PC-9 (cell line): ENCODE measurements at regions not wholly inside any gene's neighbourhood (a gene's known extent, or its start where the extent isn't known, plus 50 kb on each side); places are given as distances from the start of the nearest gene placed in this dataset.
"Not testable (repeated sequence)": the region's sequence is repeated elsewhere in the genome, so short reads cannot be mapped to it uniquely, and the experiment has no call there.

Experiments used
- BruUV-seq: library from RNA; stranded (reverse); fragments of 400-500 nt; replicated peaks from 2 replicates; lab custom pipeline; 2021; lab: Mats Ljungman, UMichigan
- CTCF ChIA-PET: fragments of 300-600 bp; sonication (Branson Sonifier 250); formaldehyde crosslinking; loops from one replicate; lab custom pipeline; 2022; ENCODE audit warnings: antibody characterized with exemption; lab: Charles Lee
- POLR2A ChIA-PET: fragments of 300-600 bp; sonication (Branson Sonifier 250); formaldehyde crosslinking; loops from one replicate; lab custom pipeline; 2022; ENCODE audit warnings: antibody characterized with exemption; ENCODE audit not compliant: unreplicated experiment; lab: Charles Lee
- DNase-seq, 2 experiments: peaks; one replicate each; pipeline versions ENCODE4 v3.0.0 to v3.0.0-alpha.2; 2015 to 2022; ENCODE audit warnings: mixed read lengths in 1 of 2
- H2AFZ ChIP-seq: fragments of 200-600 bp; sonication (generic); 2 replicates; pipeline ENCODE4 v1.8.1; 2017; ENCODE audit warnings: antibody characterized with exemption
- H3F3A ChIP-seq: fragments of 200-600 bp; sonication (generic); 2 replicates; pipeline ENCODE4 v1.8.1; 2017; ENCODE audit warnings: antibody characterized with exemption, mild to moderate bottlenecking, low read depth; ENCODE audit not compliant: insufficient read depth
- H3K27ac ChIP-seq: fragments of 200-600 bp; sonication (generic); 2 replicates; pipeline ENCODE4 v1.6.1; 2016; ENCODE audit warnings: mixed run types
- H3K27me3 ChIP-seq: fragments of 200-600 bp; sonication (generic); 2 replicates; pipeline ENCODE4 v1.6.1; 2016; ENCODE audit warnings: low read depth, mixed run types; ENCODE audit not compliant: insufficient read depth
- H3K36me3 ChIP-seq: fragments of 200-600 bp; sonication (generic); 2 replicates; pipeline ENCODE4 v1.6.1; 2016; ENCODE audit warnings: low read depth, mixed run types
- H3K4me1 ChIP-seq: fragments of 200-600 bp; sonication (generic); replicated peaks from 2 replicates; pipeline ENCODE4 v1.6.1; 2016; ENCODE audit warnings: mixed run types; ENCODE audit not compliant: insufficient read depth
- H3K4me2 ChIP-seq: fragments of 200-600 bp; sonication (generic); 2 replicates; pipeline ENCODE4 v1.6.1; 2017; ENCODE audit warnings: mixed run types
- H3K4me3 ChIP-seq: fragments of 200-600 bp; sonication (generic); 2 replicates; pipeline ENCODE4 v1.6.1; 2016; ENCODE audit warnings: mixed run types
- H3K79me2 ChIP-seq: fragments of 200-600 bp; sonication (generic); 2 replicates; pipeline ENCODE4 v1.6.1; 2017; ENCODE audit warnings: low read depth, mixed run types
- H3K9me2 ChIP-seq: fragments of 200-600 bp; sonication (generic); 2 replicates; pipeline ENCODE4 v1.8.1; 2017; ENCODE audit warnings: mild to moderate bottlenecking; ENCODE audit not compliant: insufficient read depth
- H3K9me3 ChIP-seq: fragments of 200-600 bp; sonication (generic); 2 replicates; pipeline ENCODE4 v1.8.1; 2016; ENCODE audit warnings: low read depth; ENCODE audit not compliant: insufficient read depth
- H4K20me1 ChIP-seq: fragments of 200-600 bp; sonication (generic); 2 replicates; pipeline ENCODE4 v1.8.1; 2017; ENCODE audit not compliant: insufficient read depth
- CTCF ChIP-seq: fragments of 200-600 bp; sonication (generic); conservative IDR thresholded peaks from 2 replicates; pipeline ENCODE4 v1.6.1; 2017; ENCODE audit warnings: mixed run types, antibody characterized with exemption, mild to moderate bottlenecking, moderate library complexity
- EZH2 ChIP-seq: fragments of 200-600 bp; sonication (generic); IDR thresholded peaks from 2 replicates; pipeline ENCODE4 v1.8.0; 2017; ENCODE audit warnings: antibody characterized with exemption, low read depth
- intact Hi-C: fragments of 100-400 bp; cut with micrococcal nuclease; formaldehyde crosslinking; loops from one replicate; pipeline ENCODE4 v1.10.0; 2022; ENCODE audit not compliant: unreplicated experiment

- no peaks in the 10 kb centered on the region for H4K20me1 ChIP-seq
- H3F3A ChIP-seq: no peaks in the 10 kb centered on the region
- intact Hi-C loops: no loop called here
- no peak overlapping the region for H3K4me2 ChIP-seq
- CTCF ChIA-PET: no interaction called here
- H3K36me3 ChIP-seq: no peaks in the 10 kb centered on the region
- H2AFZ ChIP-seq: no peak overlapping the region
- no peak overlapping the region for H3K4me3 ChIP-seq
- no peaks in the 10 kb centered on the region for H3K4me1 ChIP-seq
- DNase-seq: no peak
- no peaks in the 10 kb centered on the region for H3K9me2 ChIP-seq
- no peak for TF ChIP-seq CTCF
- no peak for TF ChIP-seq EZH2
- no peaks in the 10 kb centered on the region for H3K27me3 ChIP-seq
- no peaks in the 10 kb centered on the region for H3K9me3 ChIP-seq
- no TSS peak for BruUV-seq
- POLR2A ChIA-PET: no interaction called here
- no peaks in the 10 kb centered on the region for H3K79me2 ChIP-seq
- H3K27ac ChIP-seq: no peak overlapping the region
Measured at GRCh38 chr18:60064271-60064670, 164.5 kb downstream of the PMAIP1 start.

GRCh38 chr18:60062831-60063230, 163.0 kb downstream of the PMAIP1 start:
- H3K4me3 ChIP-seq, H4K20me1 ChIP-seq, CTCF ChIA-PET, DNase-seq, H3K9me3 ChIP-seq, H3K27me3 ChIP-seq, H3F3A ChIP-seq, H3K27ac ChIP-seq, H3K4me2 ChIP-seq, H2AFZ ChIP-seq, H3K4me1 ChIP-seq, POLR2A ChIA-PET, BruUV-seq, H3K9me2 ChIP-seq, H3K79me2 ChIP-seq, H3K36me3 ChIP-seq, intact Hi-C loops: not testable (repeated sequence)

GRCh38 chr18:60062396-60062795, 162.6 kb downstream of the PMAIP1 start:
- ChIA-PET POLR2A (no interaction called here), CTCF (no interaction called here)
- H3K27me3 ChIP-seq: no peaks in the 10 kb centered on the region
- H2AFZ ChIP-seq: no peak overlapping the region
- intact Hi-C loops: no loop called here
- BruUV-seq: no TSS peak
- TF ChIP-seq EZH2: no peak
- no peak for TF ChIP-seq CTCF
- H3K27ac ChIP-seq: no peak overlapping the region
- no peak overlapping the region for H3K4me3 ChIP-seq
- H3K9me2 ChIP-seq: no peaks in the 10 kb centered on the region
- H3F3A ChIP-seq: no peaks in the 10 kb centered on the region
- H3K4me2 ChIP-seq: no peak overlapping the region
- no peaks in the 10 kb centered on the region; the same call in 1 of the 2 replicates for H3K9me3 ChIP-seq
- DNase-seq: no peak
- H3K4me1 ChIP-seq: no peaks in the 10 kb centered on the region
- H3K79me2 ChIP-seq: no peaks in the 10 kb centered on the region
- no peaks in the 10 kb centered on the region for H4K20me1 ChIP-seq
- no peaks in the 10 kb centered on the region for H3K36me3 ChIP-seq

GRCh38 chr18:60060578-60060977, 160.8 kb downstream of the PMAIP1 start:
- Histone ChIP-seq H3K79me2 (no peaks in the 10 kb centered on the region), H2AFZ (no peak overlapping the region), H3F3A (no peaks in the 10 kb centered on the region), H3K27ac (no peak overlapping the region), H3K36me3 (no peaks in the 10 kb centered on the region), H3K4me1 (no peaks in the 10 kb centered on the region), H3K4me3 (no peak overlapping the region), H3K9me3 (no peaks in the 10 kb centered on the region; the same call in 1 of the 2 replicates), H3K4me2 (no peak overlapping the region), H3K9me2 (no peaks in the 10 kb centered on the region), H3K27me3 (no peaks in the 10 kb centered on the region), H4K20me1 (no peaks in the 10 kb centered on the region)
- intact Hi-C loops: no loop called here
- ChIA-PET POLR2A (no interaction called here), CTCF (no interaction called here)
- TF ChIP-seq CTCF (no peak), EZH2 (no peak)
- BruUV-seq: no TSS peak
- DNase-seq: no peak
